GM23338 (cell line): ENCODE measurements at regions not wholly inside any gene's neighbourhood (a gene's known extent, or its start where the extent isn't known, plus 50 kb on each side); places are given as distances from the start of the nearest gene placed in this dataset.

Experiments used
- ATAC-seq: fragments of 200-7000 bp; cut with Tn5 transposase; 3 replicates; pipeline ENCODE4 v1.9.1; 2020
- DNase-seq: peaks from one replicate; pipeline ENCODE4 v3.0.0-alpha.2; 2015; ENCODE audit warnings: low spot score
- H2AFZ ChIP-seq: fragments of 200-600 bp; sonication (generic); 2 replicates; pipeline ENCODE4 v1.8.0; 2016; ENCODE audit warnings: antibody characterized with exemption, mild to moderate bottlenecking, moderate library complexity
- H3F3A ChIP-seq: fragments of 200-600 bp; sonication (generic); replicated peaks from 2 replicates; pipeline ENCODE4 v1.8.0; 2017; ENCODE audit warnings: antibody characterized with exemption, mixed run types, low read depth
- H3K27ac ChIP-seq: fragments of 200-600 bp; sonication (generic); 2 replicates; pipeline ENCODE4 v1.6.1; 2016; ENCODE audit warnings: low read depth
- H3K27me3 ChIP-seq: fragments of 200-600 bp; sonication (generic); 2 replicates; pipeline ENCODE4 v1.8.0; 2016; ENCODE audit warnings: mild to moderate bottlenecking, mixed run types, moderate library complexity; ENCODE audit not compliant: insufficient read depth
- H3K36me3 ChIP-seq: fragments of 200-600 bp; sonication (generic); 2 replicates; pipeline ENCODE4 v1.8.0; 2016; ENCODE audit warnings: mild to moderate bottlenecking; ENCODE audit not compliant: insufficient read depth
- H3K4me1 ChIP-seq: fragments of 200-600 bp; sonication (generic); 2 replicates; pipeline ENCODE4 v1.8.0; 2016; ENCODE audit warnings: mild to moderate bottlenecking, moderate library complexity; ENCODE audit not compliant: insufficient read depth
- H3K4me2 ChIP-seq: fragments of 200-600 bp; sonication (generic); 2 replicates; pipeline ENCODE4 v1.7.1; 2017; ENCODE audit warnings: mixed run types
- H3K4me3 ChIP-seq: fragments of 200-600 bp; sonication (generic); 2 replicates; pipeline ENCODE4 v1.6.1; 2016; ENCODE audit warnings: mixed run types
- H3K79me2 ChIP-seq: fragments of 200-600 bp; sonication (generic); replicated peaks from 2 replicates; pipeline ENCODE4 v1.8.0; 2017; ENCODE audit warnings: mild to moderate bottlenecking; ENCODE audit not compliant: insufficient read depth
- H3K9me2 ChIP-seq: fragments of 200-600 bp; sonication (generic); 2 replicates; pipeline ENCODE4 v1.8.0; 2017; ENCODE audit not compliant: insufficient read depth
- H4K20me1 ChIP-seq: fragments of 200-600 bp; sonication (generic); replicated peaks from 2 replicates; pipeline ENCODE4 v1.8.0; 2017; ENCODE audit warnings: mild to moderate bottlenecking; ENCODE audit not compliant: insufficient read depth
- H3K27ac Mint-ChIP-seq: 2 replicates; pipeline ENCODE4 v1.8.0; 2020; ENCODE audit warnings: inconsistent platforms, mild to moderate bottlenecking, moderate library complexity, mixed read lengths
- H3K27me3 Mint-ChIP-seq: 3 replicates; pipeline ENCODE4 v1.8.0; 2022; ENCODE audit warnings: low read depth, mild to moderate bottlenecking, moderate library complexity, mixed read lengths, inconsistent platforms; ENCODE audit not compliant: insufficient read depth, poor library complexity
- H3K36me3 Mint-ChIP-seq: 3 replicates; pipeline ENCODE4 v1.8.0; 2021; ENCODE audit warnings: low read depth, mild to moderate bottlenecking, inconsistent platforms, moderate library complexity, mixed read lengths
- H3K4me1 Mint-ChIP-seq: 3 replicates; pipeline ENCODE4 v1.8.0; 2020; ENCODE audit warnings: mild to moderate bottlenecking, inconsistent platforms, mixed read lengths
- H3K4me3 Mint-ChIP-seq: 3 replicates; pipeline ENCODE4 v1.8.0; 2021; ENCODE audit warnings: moderate library complexity, mild to moderate bottlenecking, inconsistent platforms, mixed read lengths
- H3K9me3 Mint-ChIP-seq: 3 replicates; pipeline ENCODE4 v1.8.0; 2020; ENCODE audit warnings: moderate library complexity, mild to moderate bottlenecking, inconsistent platforms, mixed read lengths
- CREB1 ChIP-seq: fragments of 250-450 bp; sonication (Bioruptor Pico); IDR thresholded peaks from 2 replicates; pipeline ENCODE4 v1.5.0; 2020; ENCODE audit warnings: low read depth, mild to moderate bottlenecking, moderate library complexity
- CTCF ChIP-seq, 2 experiments: fragments of 200-600 bp in 1 of 2; sonication (generic) in 1 of 2; conservative IDR thresholded peaks; 2 replicates each; pipeline versions ENCODE4 v1.5.1 to v1.6.1; 2016 to 2017; ENCODE audit warnings: antibody characterized with exemption in 2 of 2, low read depth in 2 of 2, mild to moderate bottlenecking in 2 of 2, moderate library complexity in 1 of 2
- ETS1 ChIP-seq: IDR thresholded peaks from 2 replicates; pipeline ENCODE4 v1.6.1; 2016; ENCODE audit warnings: antibody characterized with exemption
- EZH2 ChIP-seq: fragments of 200-600 bp; sonication (generic); IDR thresholded peaks from one replicate; pipeline ENCODE4 v1.8.0; 2017; ENCODE audit warnings: antibody characterized with exemption, mild to moderate bottlenecking, low read depth; ENCODE audit not compliant: unreplicated experiment
- EZH2phosphoT487 ChIP-seq: fragments of 200-600 bp; sonication (generic); IDR thresholded peaks from one replicate; pipeline ENCODE4 v1.8.1; 2018; ENCODE audit warnings: antibody characterized with exemption; ENCODE audit not compliant: unreplicated experiment
- JUNB ChIP-seq: IDR thresholded peaks from one replicate; pipeline ENCODE4 v1.6.1; 2016; ENCODE audit warnings: antibody characterized with exemption; ENCODE audit not compliant: unreplicated experiment
- NANOG ChIP-seq: IDR thresholded peaks from 2 replicates; pipeline ENCODE4 v1.6.1; 2016; ENCODE audit warnings: antibody characterized with exemption, borderline replicate concordance
- POLR2AphosphoS5 ChIP-seq: IDR thresholded peaks from 2 replicates; pipeline ENCODE4 v1.6.1; 2016; ENCODE audit warnings: antibody characterized with exemption, low read depth
- REST ChIP-seq: IDR thresholded peaks from one replicate; pipeline ENCODE4 v1.6.1; 2018; ENCODE audit warnings: antibody characterized with exemption; ENCODE audit not compliant: unreplicated experiment
- STAT1 ChIP-seq: IDR thresholded peaks from one replicate; pipeline ENCODE4 v1.6.1; 2016; ENCODE audit warnings: antibody characterized with exemption; ENCODE audit not compliant: unreplicated experiment
- ZNF114 ChIP-seq: fragments of 250-450 bp; sonication (Bioruptor Pico); IDR thresholded peaks from 2 replicates; pipeline ENCODE4 v1.5.0; 2020; ENCODE audit warnings: mild to moderate bottlenecking, moderate library complexity
- ZNF331 ChIP-seq: fragments of 250-450 bp; sonication (Bioruptor Pico); IDR thresholded peaks from 2 replicates; pipeline ENCODE4 v1.5.0; 2020; ENCODE audit warnings: low read depth, mild to moderate bottlenecking, moderate library complexity
- ZNF462 ChIP-seq: fragments of 250-450 bp; sonication (Bioruptor Pico); IDR thresholded peaks from 2 replicates; pipeline ENCODE4 v1.5.0; 2020; ENCODE audit warnings: mild to moderate bottlenecking, moderate library complexity

- no peak overlapping the region for H3K4me3 ChIP-seq
- no peak for ATAC-seq
- no peaks in the 10 kb centered on the region for H3K4me1 ChIP-seq
- Mint-ChIP-seq H3K4me1 (no peaks in the 10 kb centered on the region), H3K4me3 (no peak overlapping the region), H3K27ac (no peak overlapping the region), H3K9me3 (peaks cover 19% of the 10 kb centered on the region), H3K27me3 (no peaks in the 10 kb centered on the region), H3K36me3 (peaks cover 17% of the 10 kb centered on the region)
- H3K9me2 ChIP-seq, result no peaks in the 10 kb centered on the region
- no peaks in the 10 kb centered on the region for H4K20me1 ChIP-seq
- H3K27ac ChIP-seq, result no peak overlapping the region
- no peaks in the 10 kb centered on the region for H3K27me3 ChIP-seq
- TF ChIP-seq POLR2AphosphoS5 (no peak), NANOG (no peak), ZNF462 (CRISPR knock-in tag) (no peak), STAT1 (no peak), EZH2phosphoT487 (no peak), REST (no peak), JUNB (no peak), ETS1 (no peak), ZNF331 (CRISPR knock-in tag) (no peak), CREB1 (CRISPR knock-in tag) (no peak), EZH2 (no peak), ZNF114 (CRISPR knock-in tag) (no peak), CTCF (conservative IDR thresholded peaks at IDR 0.05; ENCODE audit: low read depth in 2 of 2) (no peak)
- H3F3A ChIP-seq, result no peaks in the 10 kb centered on the region
- DNase-seq, result no peak
- no peaks in the 10 kb centered on the region for H3K36me3 ChIP-seq
- H2AFZ ChIP-seq, result no peak overlapping the region
- no peak overlapping the region for H3K4me2 ChIP-seq
- no peaks in the 10 kb centered on the region for H3K79me2 ChIP-seq
Measured at GRCh38 chr4:125780747-125781146, 466.0 kb downstream of the FAT4 start.
